ENCODE measurements at regions not wholly inside any gene's neighbourhood (a gene's known extent, or its start where the extent isn't known, plus 50 kb on each side); places are given as distances from the start of the nearest gene placed in this dataset.

- H3K27ac Mint-ChIP-seq: no peak overlapping the region
- ATAC-seq (replicated peaks): no peak
- peaks cover 8 to 25% of the 10 kb centered on the region in 2 donors for H3K27me3 Mint-ChIP-seq
- DNase-seq: no peak
- no peaks in the 10 kb centered on the region for H3K36me3 Mint-ChIP-seq
- H3K4me1 Mint-ChIP-seq: no peaks in the 10 kb centered on the region
- H3K9me3 Mint-ChIP-seq: no peaks in the 10 kb centered on the region
- no peak overlapping the region for H3K4me3 Mint-ChIP-seq
Observed at GRCh38 chr16:51756447-51757123, 605.5 kb upstream of the SALL1 start.

- DNase-seq: no peak
- Mint-ChIP-seq H3K4me3 (no peak overlapping the region), H3K27me3 (peaks cover 8 to 23% of the 10 kb centered on the region in 2 donors), H3K9me3 (no peaks in the 10 kb centered on the region), H3K4me1 (no peaks in the 10 kb centered on the region), H3K27ac (no peak overlapping the region), H3K36me3 (no peaks in the 10 kb centered on the region)
- ATAC-seq (replicated peaks): no peak
Observed at GRCh38 chr16:51755577-51756355, 604.7 kb upstream of the SALL1 start.

- no peaks in the 10 kb centered on the region for H3K9me3 Mint-ChIP-seq
- no peak overlapping the region for H3K4me3 Mint-ChIP-seq
- no peak overlapping the region for H3K27ac Mint-ChIP-seq
- peaks cover 8 to 21% of the 10 kb centered on the region in 2 donors for H3K27me3 Mint-ChIP-seq
- ATAC-seq (replicated peaks): no peak
- no peak for DNase-seq
- no peaks in the 10 kb centered on the region for H3K36me3 Mint-ChIP-seq
- no peaks in the 10 kb centered on the region for H3K4me1 Mint-ChIP-seq
Observed at GRCh38 chr16:51755039-51755501, 604.0 kb upstream of the SALL1 start.

DNA sequence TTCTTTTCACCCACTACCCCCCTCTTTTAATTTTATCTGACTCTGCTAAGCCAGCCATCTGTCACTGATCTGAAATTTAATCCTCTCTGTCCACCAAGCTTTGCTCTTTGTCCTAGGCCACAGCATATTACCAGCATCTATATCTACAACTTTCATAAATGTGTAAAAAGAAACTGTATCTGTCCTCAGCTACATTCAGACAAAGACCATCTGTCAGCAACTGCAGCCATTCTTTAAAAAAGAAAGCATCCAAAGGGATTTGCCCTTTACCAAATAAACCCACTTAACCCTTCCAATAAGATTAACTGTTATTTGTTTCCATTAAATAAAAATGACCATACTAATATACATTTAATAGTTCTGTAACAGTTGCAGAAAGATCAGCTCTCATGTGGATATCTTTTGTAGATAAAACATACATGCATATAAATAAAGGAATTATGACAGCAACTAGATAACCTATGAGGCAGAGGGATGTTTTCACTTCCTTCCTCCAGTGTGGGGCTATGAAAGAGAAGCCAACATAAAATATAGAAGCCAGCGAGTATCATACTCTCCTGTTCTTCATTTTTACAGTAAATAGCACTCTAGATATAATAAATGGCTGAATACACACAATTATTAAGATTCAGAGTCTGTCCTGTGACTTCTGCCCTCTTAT, 602.5 kb upstream of the SALL1 start:
- Mint-ChIP-seq H3K4me3 (no peak overlapping the region), H3K4me1 (no peaks in the 10 kb centered on the region), H3K36me3 (no peaks in the 10 kb centered on the region), H3K27ac (no peak overlapping the region), H3K9me3 (no peaks in the 10 kb centered on the region), H3K27me3 (peaks cover 8 to 16% of the 10 kb centered on the region in 2 donors)
- ATAC-seq (replicated peaks) (no peak), DNase-seq (no peak)

DNA sequence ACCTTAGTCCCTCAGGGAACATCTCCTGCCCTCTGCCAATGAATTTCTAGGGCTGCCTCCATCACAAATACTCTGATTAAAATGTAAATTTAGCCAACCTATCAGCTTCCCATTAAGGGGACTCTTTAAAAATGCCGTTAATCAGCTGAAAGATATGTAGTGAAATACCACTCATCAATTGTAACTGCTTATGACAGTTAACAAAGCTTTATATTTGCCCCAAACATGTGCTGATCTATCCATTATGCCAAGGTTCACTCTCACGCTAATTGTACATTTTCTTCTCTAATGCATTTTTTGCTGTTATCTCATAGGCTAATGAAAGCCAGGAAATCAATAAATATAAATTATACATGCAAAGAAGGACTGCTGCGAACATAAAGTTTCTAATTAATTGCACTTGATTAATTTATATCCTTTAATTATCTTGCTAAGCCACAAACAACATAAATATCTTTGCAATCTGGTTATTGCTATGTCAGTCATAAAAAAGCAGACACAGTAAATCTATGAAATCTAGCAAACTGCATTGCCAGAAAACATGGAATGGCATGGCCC, 601.4 kb upstream of the SALL1 start:
- DNase-seq (no peak), ATAC-seq (replicated peaks) (no peak)
- Mint-ChIP-seq H3K27me3 (peaks cover 8 to 16% of the 10 kb centered on the region in 2 donors), H3K9me3 (peaks cover 0 to 3% of the 10 kb centered on the region in 2 donors), H3K36me3 (no peaks in the 10 kb centered on the region), H3K4me3 (no peak overlapping the region), H3K4me1 (no peaks in the 10 kb centered on the region), H3K27ac (no peak overlapping the region)

GRCh38 chr16:51747329-51747728, 596.3 kb upstream of the SALL1 start:
- ATAC-seq (replicated peaks) (no peak), DNase-seq (no peak)
- H3K36me3 Mint-ChIP-seq: no peaks in the 10 kb centered on the region
- peaks cover 3 to 6% of the 10 kb centered on the region in 2 donors for H3K9me3 Mint-ChIP-seq
- H3K4me1 Mint-ChIP-seq: no peaks in the 10 kb centered on the region
- H3K4me3 Mint-ChIP-seq: no peak overlapping the region
- no peak overlapping the region for H3K27ac Mint-ChIP-seq
- no peaks in the 10 kb centered on the region for H3K27me3 Mint-ChIP-seq

- H3K27ac Mint-ChIP-seq: no peak overlapping the region
- no peak for ATAC-seq (replicated peaks)
- H3K36me3 Mint-ChIP-seq: no peaks in the 10 kb centered on the region
- no peaks in the 10 kb centered on the region for H3K4me1 Mint-ChIP-seq
- H3K9me3 Mint-ChIP-seq: no peaks in the 10 kb centered on the region
- no peak for DNase-seq
- no peaks in the 10 kb centered on the region for H3K27me3 Mint-ChIP-seq
- no peak overlapping the region for H3K4me3 Mint-ChIP-seq
Observed at GRCh38 chr16:51734220-51734619, 583.1 kb upstream of the SALL1 start.

DNA sequence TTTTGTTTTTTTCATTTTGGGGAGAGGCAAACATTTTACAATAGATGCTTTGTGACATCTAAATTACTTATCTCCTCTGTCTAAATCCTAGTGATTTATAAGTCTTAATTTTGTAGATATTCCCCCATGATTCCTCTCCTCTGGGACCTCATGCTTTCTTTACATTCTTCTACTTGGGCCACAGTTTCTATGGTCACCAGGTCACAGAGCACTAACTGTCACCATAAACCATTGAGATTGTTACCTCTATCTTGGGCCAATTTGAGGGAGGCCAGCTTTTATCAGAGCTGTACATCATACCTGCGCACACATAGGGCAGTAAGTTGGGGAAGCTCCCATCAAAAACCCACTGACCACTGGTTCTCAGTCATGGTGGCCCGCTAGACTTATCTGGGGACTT, 582.1 kb upstream of the SALL1 start:
- H3K36me3 Mint-ChIP-seq: no peaks in the 10 kb centered on the region
- no peak for ATAC-seq (replicated peaks)
- no peaks in the 10 kb centered on the region for H3K27me3 Mint-ChIP-seq
- peaks cover 0 to under 1% of the 10 kb centered on the region in 2 donors for H3K9me3 Mint-ChIP-seq
- no peak overlapping the region for H3K27ac Mint-ChIP-seq
- no peaks in the 10 kb centered on the region for H3K4me1 Mint-ChIP-seq
- DNase-seq: no peak
- no peak overlapping the region for H3K4me3 Mint-ChIP-seq

DNA sequence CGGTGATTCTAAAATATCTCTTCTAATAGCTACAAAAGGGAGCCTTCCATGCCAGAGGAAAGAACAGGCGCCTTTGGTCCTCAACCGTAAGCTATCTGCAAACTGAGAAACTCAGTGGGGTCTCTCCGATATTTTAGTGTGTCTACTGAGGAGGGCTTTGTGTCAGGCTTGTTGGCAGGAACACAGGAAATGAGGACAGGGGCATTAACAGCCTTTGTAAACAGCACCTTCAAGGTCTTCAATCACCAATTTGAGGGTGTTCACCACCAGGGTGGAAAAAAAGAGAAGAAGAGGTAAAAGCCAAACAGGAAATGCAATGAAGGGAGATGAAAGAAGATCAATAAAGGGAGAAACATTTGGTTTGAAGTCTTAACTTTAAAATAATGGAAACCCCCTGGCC, 580.1 kb upstream of the SALL1 start:
- H3K27ac Mint-ChIP-seq: no peak overlapping the region
- no peak overlapping the region for H3K4me3 Mint-ChIP-seq
- no peaks in the 10 kb centered on the region for H3K36me3 Mint-ChIP-seq
- no peaks in the 10 kb centered on the region for H3K27me3 Mint-ChIP-seq
- no peak for DNase-seq
- H3K9me3 Mint-ChIP-seq: peaks cover 2 to 5% of the 10 kb centered on the region in 2 donors
- ATAC-seq (replicated peaks): no peak
- H3K4me1 Mint-ChIP-seq: no peaks in the 10 kb centered on the region

- DNase-seq: no peak
- Mint-ChIP-seq H3K27me3 (peaks cover 0 to 4% of the 10 kb centered on the region in 2 donors), H3K27ac (no peak overlapping the region), H3K4me3 (no peak overlapping the region), H3K9me3 (peaks cover 5 to 9% of the 10 kb centered on the region in 2 donors), H3K4me1 (no peaks in the 10 kb centered on the region), H3K36me3 (no peaks in the 10 kb centered on the region)
- no peak for ATAC-seq (replicated peaks)
Observed at GRCh38 chr16:51723036-51723724, 572.1 kb upstream of the SALL1 start.

GRCh38 chr16:51722467-51722866, 571.4 kb upstream of the SALL1 start:
- Mint-ChIP-seq H3K4me1 (no peaks in the 10 kb centered on the region), H3K27ac (no peak overlapping the region), H3K4me3 (no peak overlapping the region), H3K9me3 (peaks cover 4 to 9% of the 10 kb centered on the region in 2 donors), H3K36me3 (no peaks in the 10 kb centered on the region), H3K27me3 (peaks cover 0 to 4% of the 10 kb centered on the region in 2 donors)
- ATAC-seq (replicated peaks): no peak
- DNase-seq: no peak

GRCh38 chr16:51719376-51719775, 568.3 kb upstream of the SALL1 start:
- peaks cover 0 to 7% of the 10 kb centered on the region in 2 donors for H3K9me3 Mint-ChIP-seq
- no peak overlapping the region for H3K4me3 Mint-ChIP-seq
- peaks cover 0 to 4% of the 10 kb centered on the region in 2 donors for H3K27me3 Mint-ChIP-seq
- no peaks in the 10 kb centered on the region for H3K4me1 Mint-ChIP-seq
- ATAC-seq (replicated peaks): no peak
- no peak overlapping the region for H3K27ac Mint-ChIP-seq
- DNase-seq: no peak
- no peaks in the 10 kb centered on the region for H3K36me3 Mint-ChIP-seq

DNA sequence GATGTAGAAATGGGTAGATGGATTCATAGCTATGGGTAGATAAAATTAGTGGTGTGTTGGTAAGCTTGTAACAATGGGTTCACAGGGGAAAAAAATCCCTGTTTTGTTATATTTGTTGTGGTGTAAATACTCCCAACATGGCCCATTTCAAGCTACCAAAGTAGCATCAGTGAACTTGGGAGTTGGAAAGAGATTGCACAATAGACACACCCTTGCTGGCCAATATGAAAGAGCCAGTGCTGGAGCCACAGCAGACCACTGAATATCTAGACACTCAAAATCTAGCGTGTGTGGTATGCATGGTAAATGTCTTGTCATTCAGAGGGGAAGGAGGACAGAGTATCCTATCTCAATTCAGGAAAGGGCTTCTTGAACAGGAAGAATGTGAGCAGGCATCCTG, 565.1 kb upstream of the SALL1 start:
- ATAC-seq (replicated peaks) (no peak), DNase-seq (no peak)
- Mint-ChIP-seq H3K9me3 (peaks cover 4 to 12% of the 10 kb centered on the region in 2 donors), H3K4me1 (no peaks in the 10 kb centered on the region), H3K4me3 (no peak overlapping the region), H3K36me3 (no peaks in the 10 kb centered on the region), H3K27me3 (no peaks in the 10 kb centered on the region), H3K27ac (no peak overlapping the region)

DNA sequence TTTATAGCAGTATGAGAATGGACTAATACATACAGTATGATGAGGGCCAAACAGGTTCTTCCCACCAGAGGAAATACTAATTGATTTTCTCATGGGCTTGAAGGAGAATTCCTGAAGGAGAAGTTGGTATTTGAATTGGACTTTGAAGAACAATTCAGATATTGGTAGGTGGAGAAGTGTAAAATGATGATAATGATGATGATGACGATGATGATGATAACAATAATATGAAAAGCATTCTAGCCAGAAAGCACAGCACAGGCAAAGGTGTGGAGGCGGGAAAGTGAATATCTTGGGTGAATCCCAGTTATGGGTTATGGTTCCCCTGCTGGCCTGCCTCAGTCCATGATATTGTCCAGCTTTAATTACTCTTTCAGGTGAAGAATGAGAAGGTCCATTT, 562.4 kb upstream of the SALL1 start:
- Mint-ChIP-seq H3K27ac (no peak overlapping the region), H3K4me3 (no peak overlapping the region), H3K36me3 (no peaks in the 10 kb centered on the region), H3K27me3 (no peaks in the 10 kb centered on the region), H3K4me1 (no peaks in the 10 kb centered on the region), H3K9me3 (peaks cover 6 to 15% of the 10 kb centered on the region in 2 donors)
- ATAC-seq (replicated peaks): no peak
- no peak for DNase-seq
